ENCODE measurements at regions not wholly inside any gene's neighbourhood (a gene's known extent, or its start where the extent isn't known, plus 50 kb on each side); places are given as distances from the start of the nearest gene placed in this dataset.

DNA sequence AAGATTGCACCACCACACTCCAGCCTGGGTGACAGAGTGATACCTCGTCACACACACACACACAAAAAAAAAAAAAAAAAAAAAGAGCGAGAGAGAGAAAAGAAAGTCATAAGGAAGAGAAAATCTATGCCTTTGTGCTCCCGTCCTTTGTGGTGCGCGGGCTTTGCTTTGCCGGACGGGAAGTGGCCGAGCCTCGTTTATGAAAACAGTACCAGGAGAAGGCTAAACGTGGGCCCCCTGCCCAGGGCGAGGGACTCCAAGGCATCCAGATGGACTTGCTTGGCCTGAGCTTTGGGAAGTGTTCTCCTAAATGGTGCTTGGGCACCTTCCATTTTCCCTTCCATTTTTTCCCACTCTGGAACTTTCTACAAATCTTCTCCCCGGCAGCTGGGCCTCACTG lies 109.3 kb upstream of the LRPAP1 start:
- H3K27me3 ChIP-seq (replicated peaks; ENCODE audit: insufficient read depth), result peaks cover 8% of the 10 kb centered on the region; the same call in 1 of the 2 replicates
- H3K79me2 ChIP-seq (ENCODE audit: insufficient read depth), result no peaks in the 10 kb centered on the region
- TF ChIP-seq EZH2phosphoT487 (IDR thresholded peaks at IDR 0.05; ENCODE audit: insufficient read depth, low read depth) (no peak), EZH2 (IDR thresholded peaks at IDR 0.05; ENCODE audit: insufficient read depth, poor library complexity, severe bottlenecking) (no peak)
- H3K4me2 ChIP-seq (ENCODE audit: unreplicated experiment), result no peak overlapping the region
- H4K20me1 ChIP-seq (ENCODE audit: insufficient read depth), result no peaks in the 10 kb centered on the region
- no peaks in the 10 kb centered on the region for H3K9me2 ChIP-seq (ENCODE audit: insufficient read depth)
- H3K9me3 ChIP-seq (ENCODE audit: low read depth), result no peaks in the 10 kb centered on the region
- 93 to 95% methylated on average over 11 to 12 of the region's 12 CpGs for WGBS, 2 experiments (ENCODE audit: low coverage in 1 of 2, low lambda C conversion rate in 2 of 2, missing lambda C conversion rate in 2 of 2)
- no peak overlapping the region for H3K27ac ChIP-seq
- H3K9ac ChIP-seq, result no peak overlapping the region
- H3K4me1 ChIP-seq (ENCODE audit: insufficient read depth), result peaks cover 14% of the 10 kb centered on the region
- H3F3A ChIP-seq (ENCODE audit: insufficient read depth), result no peaks in the 10 kb centered on the region
- in situ Hi-C loops (cut with MboI), result no loop called here
- no peak overlapping the region for H2AFZ ChIP-seq
- H3K4me3 ChIP-seq, result no peak overlapping the region
- no peak for DNase-seq
- no peaks in the 10 kb centered on the region for H3K36me3 ChIP-seq (ENCODE audit: low read depth)

DNA sequence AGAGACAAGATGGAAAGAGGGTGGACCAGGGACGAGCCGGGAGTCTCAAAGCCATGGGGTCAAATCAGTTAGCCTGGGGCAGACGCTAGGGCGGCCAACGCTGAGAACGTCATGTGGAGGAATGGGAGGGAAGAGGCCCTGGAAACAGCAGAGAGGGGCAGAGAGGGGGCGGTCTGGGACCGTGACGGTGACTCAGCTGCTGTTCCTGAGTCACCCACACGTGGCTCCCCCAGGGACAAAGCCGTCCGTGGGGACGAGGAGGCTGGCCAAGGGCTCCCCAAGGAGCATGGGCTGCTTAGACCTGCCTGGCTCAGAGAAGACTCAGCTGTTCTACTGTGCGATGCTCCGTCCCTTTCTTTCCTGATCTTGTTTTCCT lies 108.4 kb upstream of the LRPAP1 start:
- no peaks in the 10 kb centered on the region for H3K79me2 ChIP-seq (ENCODE audit: insufficient read depth)
- no peak overlapping the region for H3K9ac ChIP-seq
- H3K9me3 ChIP-seq (ENCODE audit: low read depth), result no peaks in the 10 kb centered on the region
- peaks cover 8% of the 10 kb centered on the region; the same call in 1 of the 2 replicates for H3K27me3 ChIP-seq (replicated peaks; ENCODE audit: insufficient read depth)
- H2AFZ ChIP-seq, result no peak overlapping the region
- no peak for TF ChIP-seq EZH2 (IDR thresholded peaks at IDR 0.05; ENCODE audit: insufficient read depth, poor library complexity, severe bottlenecking)
- no peak for TF ChIP-seq EZH2phosphoT487 (IDR thresholded peaks at IDR 0.05; ENCODE audit: insufficient read depth, low read depth)
- H3K4me1 ChIP-seq (ENCODE audit: insufficient read depth), result peaks cover 9% of the 10 kb centered on the region
- in situ Hi-C loops (cut with MboI), result no loop called here
- no peak overlapping the region for H3K4me3 ChIP-seq
- no peak overlapping the region for H3K27ac ChIP-seq
- no peaks in the 10 kb centered on the region for H3K9me2 ChIP-seq (ENCODE audit: insufficient read depth)
- no peaks in the 10 kb centered on the region for H4K20me1 ChIP-seq (ENCODE audit: insufficient read depth)
- WGBS, 2 experiments (ENCODE audit: low coverage in 1 of 2, low lambda C conversion rate in 2 of 2, missing lambda C conversion rate in 2 of 2), result 49 to 50% methylated on average over 15 of the region's 15 CpGs
- no peak overlapping the region for H3K4me2 ChIP-seq (ENCODE audit: unreplicated experiment)
- DNase-seq, result peak; percentile 59
- no peaks in the 10 kb centered on the region for H3F3A ChIP-seq (ENCODE audit: insufficient read depth)
- no peaks in the 10 kb centered on the region for H3K36me3 ChIP-seq (ENCODE audit: low read depth)

DNA sequence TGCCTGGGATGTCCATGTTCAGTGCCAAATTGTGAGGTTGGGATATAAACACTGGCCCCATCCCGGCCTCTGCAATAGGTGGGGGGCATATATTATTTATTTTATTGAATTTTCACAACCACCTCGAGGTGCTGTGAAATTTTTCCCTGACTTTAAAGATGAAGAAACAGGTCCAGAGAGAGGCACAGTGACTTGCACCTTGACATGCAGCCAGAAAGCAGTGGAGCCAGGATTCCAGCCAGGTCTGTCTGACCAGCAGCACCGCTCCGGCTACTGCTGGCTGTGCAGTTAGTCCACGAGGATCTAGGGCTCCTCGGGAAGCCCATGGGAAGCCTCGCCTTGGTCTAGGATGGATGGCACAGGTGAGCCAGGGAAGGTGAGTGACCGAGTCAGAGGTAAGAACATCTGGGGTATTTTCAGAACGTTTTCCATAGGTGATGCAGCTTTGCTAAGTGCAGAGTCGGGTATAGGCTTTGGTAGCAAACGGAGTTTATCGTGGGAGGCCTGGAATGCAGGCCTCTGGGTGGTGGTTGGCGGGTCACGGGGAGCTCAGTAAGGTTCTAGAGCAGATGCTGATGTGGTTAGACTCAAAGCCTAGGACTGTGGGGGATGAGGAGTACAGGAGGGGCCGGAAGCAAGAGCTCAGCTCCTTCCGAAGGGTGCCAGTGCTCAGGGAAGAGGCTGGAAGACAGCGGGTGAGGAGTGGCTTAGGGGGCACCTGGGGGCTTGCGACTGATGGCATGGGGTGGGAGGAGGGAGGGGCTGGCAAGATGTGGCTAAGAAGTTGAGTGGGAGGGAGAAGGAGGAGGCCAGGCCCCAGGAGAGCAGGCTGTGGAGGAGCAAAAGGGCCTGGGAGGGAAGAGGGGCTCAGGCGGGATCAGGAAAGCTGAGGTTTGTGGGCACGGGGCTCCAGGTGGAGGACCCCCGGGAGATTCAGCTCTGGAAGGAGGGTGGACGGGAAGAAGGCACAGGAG lies 107.7 kb upstream of the LRPAP1 start:
- no peak overlapping the region for H3K9ac ChIP-seq
- no peak for DNase-seq
- no peaks in the 10 kb centered on the region for H3K79me2 ChIP-seq (ENCODE audit: insufficient read depth)
- 67 to 70% methylated on average over 18 to 22 of the region's 22 CpGs for WGBS, 2 experiments (ENCODE audit: low coverage in 1 of 2, low lambda C conversion rate in 2 of 2, missing lambda C conversion rate in 2 of 2)
- no peaks in the 10 kb centered on the region for H4K20me1 ChIP-seq (ENCODE audit: insufficient read depth)
- TF ChIP-seq EZH2 (IDR thresholded peaks at IDR 0.05; ENCODE audit: insufficient read depth, poor library complexity, severe bottlenecking) (no peak), EZH2phosphoT487 (IDR thresholded peaks at IDR 0.05; ENCODE audit: insufficient read depth, low read depth) (no peak)
- H2AFZ ChIP-seq, result no peak overlapping the region
- H3K27ac ChIP-seq, result no peak overlapping the region
- H3K9me2 ChIP-seq (ENCODE audit: insufficient read depth), result no peaks in the 10 kb centered on the region
- H3K4me2 ChIP-seq (ENCODE audit: unreplicated experiment), result no peak overlapping the region
- H3K4me1 ChIP-seq (ENCODE audit: insufficient read depth), result peaks cover 5% of the 10 kb centered on the region; the same call in 1 of the 2 replicates
- in situ Hi-C loops (cut with MboI), result no loop called here
- no peaks in the 10 kb centered on the region for H3K9me3 ChIP-seq (ENCODE audit: low read depth)
- no peak overlapping the region for H3K4me3 ChIP-seq
- no peaks in the 10 kb centered on the region for H3F3A ChIP-seq (ENCODE audit: insufficient read depth)
- H3K27me3 ChIP-seq (replicated peaks; ENCODE audit: insufficient read depth), result peaks cover 8% of the 10 kb centered on the region; the same call in 1 of the 2 replicates
- H3K36me3 ChIP-seq (ENCODE audit: low read depth), result no peaks in the 10 kb centered on the region

DNA sequence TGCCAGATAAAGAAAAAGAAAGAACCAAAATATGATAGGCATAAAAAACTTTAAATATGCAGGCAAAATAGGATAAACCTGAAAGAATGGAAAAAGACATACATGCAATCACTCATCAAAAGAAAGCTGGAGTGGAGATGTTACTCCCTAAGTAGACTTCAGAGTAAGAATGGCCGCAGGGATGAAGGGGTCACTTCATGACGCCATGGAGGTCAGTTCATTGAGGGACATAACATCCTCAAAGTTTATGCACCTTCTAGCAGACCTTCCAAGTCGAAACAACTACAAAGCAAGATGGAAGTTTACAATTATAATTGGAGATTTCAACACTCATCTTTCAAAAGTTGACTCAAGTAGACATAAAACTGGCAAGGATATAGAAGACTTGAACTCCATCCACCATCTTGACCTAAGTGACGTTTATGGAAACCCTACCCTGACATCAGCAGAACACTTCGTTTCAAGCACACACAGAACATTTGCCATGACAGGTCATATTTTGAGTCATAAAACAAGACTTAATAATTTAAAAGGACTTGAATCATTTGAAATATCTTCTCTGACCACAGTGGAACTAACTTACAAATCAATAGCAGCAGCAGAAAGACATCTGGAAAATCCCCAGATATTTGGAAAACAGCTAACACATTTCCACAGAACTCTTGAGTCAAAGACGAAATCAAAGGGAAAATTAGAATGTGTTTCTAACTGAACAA lies 106.0 kb upstream of the LRPAP1 start:
- TF ChIP-seq EZH2phosphoT487 (IDR thresholded peaks at IDR 0.05; ENCODE audit: insufficient read depth, low read depth) (no peak), EZH2 (IDR thresholded peaks at IDR 0.05; ENCODE audit: insufficient read depth, poor library complexity, severe bottlenecking) (no peak)
- Histone ChIP-seq H3K9me3 (ENCODE audit: low read depth) (no peaks in the 10 kb centered on the region), H3K4me2 (ENCODE audit: unreplicated experiment) (no peak overlapping the region), H3K79me2 (ENCODE audit: insufficient read depth) (no peaks in the 10 kb centered on the region), H2AFZ (no peak overlapping the region), H3K9me2 (ENCODE audit: insufficient read depth) (no peaks in the 10 kb centered on the region), H3K4me3 (no peak overlapping the region), H3K9ac (no peak overlapping the region), H4K20me1 (ENCODE audit: insufficient read depth) (no peaks in the 10 kb centered on the region), H3K36me3 (ENCODE audit: low read depth) (no peaks in the 10 kb centered on the region), H3F3A (ENCODE audit: insufficient read depth) (no peaks in the 10 kb centered on the region), H3K27me3 (replicated peaks; ENCODE audit: insufficient read depth) (peaks cover 8% of the 10 kb centered on the region; the same call in 1 of the 2 replicates), H3K27ac (no peak overlapping the region), H3K4me1 (ENCODE audit: insufficient read depth) (peaks cover 5% of the 10 kb centered on the region; the same call in 1 of the 2 replicates)
- 17 to 19% methylated on average over 6 of the region's 6 CpGs for WGBS, 2 experiments (ENCODE audit: low coverage in 1 of 2, low lambda C conversion rate in 2 of 2, missing lambda C conversion rate in 2 of 2)
- in situ Hi-C loops (cut with MboI), result no loop called here
- DNase-seq, result no peak

Data from GM23248 (cell line).